Effector memory CD8-positive, alpha-beta T cell (primary cell): ENCODE measurements at regions not wholly inside any gene's neighbourhood (a gene's known extent, or its start where the extent isn't known, plus 50 kb on each side); places are given as distances from the start of the nearest gene placed in this dataset.
"Not testable (repeated sequence)": the region's sequence is repeated elsewhere in the genome, so short reads cannot be mapped to it uniquely, and the experiment has no call there.

Experiments
- ATAC-seq: fragments of 150-1000 bp; cut with Tn5 transposase; replicated peaks from 2 replicates; pipeline ENCODE4 v1.10.0; 2021; ENCODE audit warnings: mild to moderate bottlenecking, moderate library complexity
- DNase-seq, 3 experiments: peaks; one replicate each; pipeline ENCODE4 v3.0.0; 2021
- H3K27ac Mint-ChIP-seq, 2 donors: one replicate each; pipeline ENCODE4 v1.8.0; 2022; ENCODE audit warnings: mild to moderate bottlenecking in 2 of 2, mixed read lengths in 2 of 2, moderate library complexity in 2 of 2
- H3K27me3 Mint-ChIP-seq, 2 donors: one replicate each; pipeline ENCODE4 v1.8.0; 2022; ENCODE audit warnings: mixed read lengths in 2 of 2
- H3K36me3 Mint-ChIP-seq: one replicate; pipeline ENCODE4 v1.8.0; 2022; ENCODE audit warnings: mild to moderate bottlenecking, moderate library complexity, mixed read lengths; ENCODE audit not compliant: insufficient read depth
- H3K4me1 Mint-ChIP-seq, 2 donors: one replicate each; pipeline ENCODE4 v1.8.0; 2022; ENCODE audit warnings: low read depth in 2 of 2, mixed read lengths in 2 of 2
- H3K4me3 Mint-ChIP-seq, 2 donors: one replicate each; pipeline ENCODE4 v1.8.0; 2022; ENCODE audit warnings: mild to moderate bottlenecking in 2 of 2, mixed read lengths in 2 of 2, moderate library complexity in 2 of 2
- H3K9me3 Mint-ChIP-seq, 2 donors: one replicate each; pipeline ENCODE4 v1.8.0; 2022; ENCODE audit warnings: mixed read lengths in 2 of 2

GRCh38 chr20:48524582-48524981 lies 303.2 kb downstream of the PREX1 start:
- Mint-ChIP-seq H3K27me3 (peaks cover 43 to 85% of the 10 kb centered on the region in 2 donors), H3K36me3 (no peaks in the 10 kb centered on the region), H3K4me3 (no peak overlapping the region), H3K4me1 (peaks cover 0 to 3% of the 10 kb centered on the region in 2 donors), H3K27ac (no peak overlapping the region), H3K9me3 (no peaks in the 10 kb centered on the region)
- ATAC-seq: no peak
- DNase-seq: no peak

GRCh38 chr20:48523191-48523995 lies 304.4 kb downstream of the PREX1 start:
- ATAC-seq (no peak), DNase-seq (no peak)
- H3K4me1 Mint-ChIP-seq: peaks cover 0 to 3% of the 10 kb centered on the region in 2 donors
- H3K27me3 Mint-ChIP-seq: peaks cover 41 to 83% of the 10 kb centered on the region in 2 donors
- H3K9me3 Mint-ChIP-seq: no peaks in the 10 kb centered on the region
- H3K4me3 Mint-ChIP-seq: no peak overlapping the region
- H3K27ac Mint-ChIP-seq: no peak overlapping the region
- no peaks in the 10 kb centered on the region for H3K36me3 Mint-ChIP-seq

- DNase-seq: no peak
- no peaks in the 10 kb centered on the region for H3K36me3 Mint-ChIP-seq
- H3K27ac Mint-ChIP-seq: no peak overlapping the region
- ATAC-seq: no peak
- H3K9me3 Mint-ChIP-seq: no peaks in the 10 kb centered on the region
- H3K27me3 Mint-ChIP-seq: peaks cover 34 to 83% of the 10 kb centered on the region in 2 donors
- peaks cover 0 to 6% of the 10 kb centered on the region in 2 donors for H3K4me1 Mint-ChIP-seq
- no peak overlapping the region for H3K4me3 Mint-ChIP-seq
Measured at GRCh38 chr20:48521121-48521520, 306.7 kb downstream of the PREX1 start.

DNA sequence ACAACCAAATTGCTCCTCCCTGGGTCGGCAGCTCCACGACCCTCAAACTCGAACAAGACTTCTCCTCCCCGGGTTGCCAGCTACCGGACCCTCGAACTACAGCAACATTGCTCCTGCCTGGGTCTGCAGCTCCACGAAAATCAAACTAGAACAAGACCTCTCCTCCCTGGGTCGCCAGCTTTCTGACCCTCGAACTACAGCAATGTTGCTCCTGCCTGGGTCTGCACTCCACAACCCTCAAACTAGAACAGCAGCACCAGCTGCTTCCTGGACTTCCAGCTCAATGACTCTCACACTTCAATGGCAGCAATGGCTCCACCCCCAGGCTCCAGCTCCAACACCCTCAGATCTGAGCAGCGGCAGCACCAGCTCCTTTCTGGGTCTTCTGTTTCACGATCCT lies 311.6 kb downstream of the PREX1 start:
- not testable (repeated sequence) for DNase-seq, H3K4me3 Mint-ChIP-seq, ATAC-seq, H3K27ac Mint-ChIP-seq, H3K4me1 Mint-ChIP-seq, H3K9me3 Mint-ChIP-seq, H3K36me3 Mint-ChIP-seq
- H3K27me3 Mint-ChIP-seq: peaks cover 50 to 89% of the 10 kb centered on the region in 2 donors

GRCh38 chr20:48514577-48514976 lies 313.2 kb downstream of the PREX1 start:
- H3K36me3 Mint-ChIP-seq, H3K27ac Mint-ChIP-seq, H3K4me1 Mint-ChIP-seq: not testable (repeated sequence)

GRCh38 chr20:48512539-48512938 lies 315.3 kb downstream of the PREX1 start:
- H3K27ac Mint-ChIP-seq, H3K9me3 Mint-ChIP-seq, H3K36me3 Mint-ChIP-seq, H3K4me1 Mint-ChIP-seq, H3K4me3 Mint-ChIP-seq, DNase-seq, ATAC-seq: not testable (repeated sequence)
- H3K27me3 Mint-ChIP-seq: peaks cover 65 to 86% of the 10 kb centered on the region in 2 donors

More at GRCh38 chr20:48514577-48514976, 313.2 kb downstream of the PREX1 start:
- not testable (repeated sequence) for H3K4me3 Mint-ChIP-seq, H3K9me3 Mint-ChIP-seq, DNase-seq, ATAC-seq
- H3K27me3 Mint-ChIP-seq: peaks cover 54 to 85% of the 10 kb centered on the region in 2 donors

DNA sequence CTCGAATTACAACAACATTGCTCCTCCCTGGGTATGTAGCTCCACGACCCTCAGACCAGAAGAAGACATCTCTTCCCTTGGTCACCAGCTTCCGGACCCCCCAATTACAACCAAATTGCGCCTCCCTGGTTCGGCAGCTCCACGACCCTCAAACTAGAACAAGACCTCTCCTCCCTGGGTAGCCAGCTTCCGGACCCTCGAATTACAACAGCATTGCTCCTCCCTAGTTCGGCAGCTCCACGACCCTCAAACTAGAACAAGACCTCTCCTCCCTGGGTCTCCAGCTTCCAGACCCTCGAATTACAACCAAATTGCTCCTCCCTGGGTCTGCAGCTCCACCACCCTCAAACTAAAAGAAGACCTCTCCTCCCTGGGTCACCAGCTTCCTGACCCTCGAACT lies 322.7 kb downstream of the PREX1 start:
- DNase-seq, H3K27ac Mint-ChIP-seq, H3K4me1 Mint-ChIP-seq, H3K36me3 Mint-ChIP-seq, H3K4me3 Mint-ChIP-seq, ATAC-seq, H3K9me3 Mint-ChIP-seq: not testable (repeated sequence)
- peaks cover 39 to 41% of the 10 kb centered on the region in 2 donors for H3K27me3 Mint-ChIP-seq

- no peak overlapping the region for H3K27ac Mint-ChIP-seq
- DNase-seq (no peak), ATAC-seq (no peak)
- H3K36me3 Mint-ChIP-seq: no peaks in the 10 kb centered on the region
- H3K9me3 Mint-ChIP-seq: no peaks in the 10 kb centered on the region
- H3K4me3 Mint-ChIP-seq: no peak overlapping the region
- H3K4me1 Mint-ChIP-seq: no peaks in the 10 kb centered on the region
- H3K27me3 Mint-ChIP-seq: peaks cover 35 to 38% of the 10 kb centered on the region in 2 donors
Measured at GRCh38 chr20:48503166-48503815, 324.5 kb downstream of the PREX1 start.

GRCh38 chr20:48502758-48503157 lies 325.0 kb downstream of the PREX1 start:
- Mint-ChIP-seq H3K9me3 (no peaks in the 10 kb centered on the region), H3K4me3 (no peak overlapping the region), H3K27ac (no peak overlapping the region), H3K4me1 (no peaks in the 10 kb centered on the region), H3K27me3 (peaks cover 33 to 38% of the 10 kb centered on the region in 2 donors), H3K36me3 (no peaks in the 10 kb centered on the region)
- ATAC-seq (no peak), DNase-seq (no peak)

DNA sequence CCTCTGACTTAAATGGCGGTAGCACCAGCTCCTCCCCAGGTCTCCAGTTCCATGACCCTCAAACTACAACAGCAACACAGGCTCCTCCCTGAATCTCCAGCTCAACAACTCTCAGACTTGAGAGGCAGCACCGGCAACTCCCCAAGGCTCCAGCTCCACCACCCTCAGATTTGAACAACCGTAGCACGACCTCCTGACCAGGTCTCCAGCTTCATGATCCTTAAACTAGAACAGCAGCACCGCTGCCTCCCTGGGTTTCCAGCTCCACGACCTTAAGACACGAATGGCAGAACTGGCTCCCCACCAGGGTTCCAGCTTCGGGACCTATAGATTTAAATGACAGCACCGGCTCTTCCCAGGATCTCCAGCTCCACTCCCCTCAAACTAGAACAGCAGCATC lies 325.8 kb downstream of the PREX1 start:
- Mint-ChIP-seq H3K27me3 (peaks cover 29 to 30% of the 10 kb centered on the region in 2 donors), H3K9me3 (no peaks in the 10 kb centered on the region), H3K4me1 (no peaks in the 10 kb centered on the region), H3K27ac (no peak overlapping the region), H3K4me3 (no peak overlapping the region), H3K36me3 (no peaks in the 10 kb centered on the region)
- DNase-seq: no peak
- ATAC-seq: no peak

- H3K4me3 Mint-ChIP-seq, DNase-seq, ATAC-seq, H3K9me3 Mint-ChIP-seq, H3K27ac Mint-ChIP-seq, H3K36me3 Mint-ChIP-seq, H3K4me1 Mint-ChIP-seq: not testable (repeated sequence)
- peaks cover 21 to 23% of the 10 kb centered on the region in 2 donors for H3K27me3 Mint-ChIP-seq
Measured at GRCh38 chr20:48500900-48501299, 326.9 kb downstream of the PREX1 start.

GRCh38 chr20:48498939-48499338 lies 328.9 kb downstream of the PREX1 start:
- H3K27ac Mint-ChIP-seq, H3K9me3 Mint-ChIP-seq, H3K36me3 Mint-ChIP-seq, ATAC-seq, DNase-seq, H3K4me3 Mint-ChIP-seq, H3K4me1 Mint-ChIP-seq: not testable (repeated sequence)
- peaks cover 10 to 11% of the 10 kb centered on the region in 2 donors for H3K27me3 Mint-ChIP-seq

DNA sequence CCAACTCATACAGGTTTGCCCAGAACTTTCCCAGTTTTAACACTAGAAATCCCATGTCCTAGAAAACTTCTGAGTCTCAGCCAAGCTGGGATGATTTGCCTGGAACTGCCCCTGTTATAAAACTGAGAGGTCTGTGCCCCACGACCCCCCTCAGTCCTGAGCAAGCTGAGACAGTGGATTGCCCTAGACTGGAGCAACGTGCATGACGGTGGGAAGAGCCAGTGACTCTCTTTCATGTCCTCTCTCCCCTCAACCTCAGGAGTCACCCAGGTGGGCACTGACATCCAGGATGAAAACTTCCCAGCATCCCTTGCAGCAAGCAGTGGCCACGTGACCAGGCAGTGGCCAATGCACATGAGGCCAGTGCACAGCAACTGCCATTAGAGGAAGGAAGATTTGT lies 329.7 kb downstream of the PREX1 start:
- not testable (repeated sequence) for H3K4me3 Mint-ChIP-seq, DNase-seq, ATAC-seq, H3K27ac Mint-ChIP-seq, H3K4me1 Mint-ChIP-seq, H3K9me3 Mint-ChIP-seq, H3K36me3 Mint-ChIP-seq
- H3K27me3 Mint-ChIP-seq: peaks cover 7 to 12% of the 10 kb centered on the region in 2 donors

DNA sequence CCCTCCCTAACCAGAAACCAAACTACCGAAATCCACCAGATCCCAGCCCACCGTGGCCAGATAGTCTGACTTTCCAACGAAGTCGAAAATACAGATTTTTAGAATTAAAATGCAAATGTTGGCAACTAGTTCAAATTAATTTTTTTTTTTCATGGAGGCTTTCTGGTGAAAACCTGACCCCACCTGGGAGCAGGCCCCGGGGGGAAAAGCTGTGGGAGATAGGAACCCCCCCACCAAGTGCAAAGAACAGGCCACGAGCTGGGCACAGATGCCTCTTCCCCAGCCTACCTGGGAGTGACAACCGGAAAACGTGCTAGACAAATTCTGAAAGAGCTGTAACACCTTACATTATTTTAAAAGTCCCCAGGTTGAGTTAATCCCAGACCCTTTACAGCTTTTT lies 333.8 kb downstream of the PREX1 start:
- peaks cover 3% of the 10 kb centered on the region for H3K36me3 Mint-ChIP-seq

More for the DNA sequence above, 333.8 kb downstream of the PREX1 start:
- no peak overlapping the region for H3K27ac Mint-ChIP-seq
- no peak overlapping the region for H3K4me3 Mint-ChIP-seq
- H3K27me3 Mint-ChIP-seq: peaks cover 7 to 53% of the 10 kb centered on the region in 2 donors
- no peaks in the 10 kb centered on the region for H3K4me1 Mint-ChIP-seq
- ATAC-seq: no peak
- no peak for DNase-seq
- no peaks in the 10 kb centered on the region for H3K9me3 Mint-ChIP-seq
